ENCODE measurements at regions not wholly inside any gene's neighbourhood (a gene's known extent, or its start where the extent isn't known, plus 50 kb on each side); places are given as distances from the start of the nearest gene placed in this dataset.
A peak's percentile ranks its signal among the peaks of the same experiment; 100 is the strongest.

GRCh38 chr12:111025792-111026430 is 105.5 kb upstream of the MYL2 start:
- POLR2A ChIA-PET: no interaction called here
- no peak for DNase-seq (ENCODE audit: extremely low spot score)
- CTCF ChIA-PET: interaction anchor here (1.0 to 1.4 kb wide), 3 partner anchors 12 to 150 kb away, joined by 3 to 4 read pairs (median 4); no protein-coding TSS in a partner anchor
- no peak for TF ChIP-seq CTCF (IDR thresholded peaks at IDR 0.05; ENCODE audit: control extremely low read depth, extremely low read depth, low read depth, missing control alignments)

- POLR2A ChIA-PET: no interaction called here
- DNase-seq (ENCODE audit: extremely low spot score): no peak
- CTCF ChIA-PET: interaction anchor here (1.0 to 3.4 kb wide), 4 partner anchors 13 to 275 kb away, joined by 3 to 24 read pairs (median 4); no protein-coding TSS in a partner anchor
- TF ChIP-seq CTCF (IDR thresholded peaks at IDR 0.05; ENCODE audit: control extremely low read depth, extremely low read depth, low read depth, missing control alignments): no peak
Observed at GRCh38 chr12:111025301-111025700, 104.9 kb upstream of the MYL2 start.

- peak; percentile 72 for TF ChIP-seq CTCF (IDR thresholded peaks at IDR 0.05; ENCODE audit: control extremely low read depth, extremely low read depth, low read depth, missing control alignments)
Observed at GRCh38 chr12:111024205-111024801, 103.9 kb upstream of the MYL2 start.

GRCh38 chr12:111022386-111022785 is 102.0 kb upstream of the MYL2 start:
- TF ChIP-seq CTCF (IDR thresholded peaks at IDR 0.05; ENCODE audit: control extremely low read depth, extremely low read depth, low read depth, missing control alignments): no peak

More at GRCh38 chr12:111024205-111024801, 103.9 kb upstream of the MYL2 start:
- ChIA-PET CTCF (interaction anchor here (0.8 to 3.4 kb wide), 9 partner anchors 12 to 276 kb away, joined by 3 to 24 read pairs (median 4); no protein-coding TSS in a partner anchor), POLR2A (no interaction called here)
- DNase-seq (ENCODE audit: extremely low spot score): peak; percentile 78

GRCh38 chr12:111014547-111014946 is 94.2 kb upstream of the MYL2 start:
- ChIA-PET POLR2A (no interaction called here), CTCF (no interaction called here)
- DNase-seq (ENCODE audit: extremely low spot score): no peak
- no peak for TF ChIP-seq CTCF (IDR thresholded peaks at IDR 0.05; ENCODE audit: control extremely low read depth, extremely low read depth, low read depth, missing control alignments)

More at GRCh38 chr12:111022386-111022785, 102.0 kb upstream of the MYL2 start:
- DNase-seq (ENCODE audit: extremely low spot score): no peak
- ChIA-PET CTCF (interaction anchor here (0.8 to 3.4 kb wide), 8 partner anchors 10 to 278 kb away, joined by 3 to 24 read pairs (median 6); no protein-coding TSS in a partner anchor), POLR2A (no interaction called here)

- no peak for TF ChIP-seq CTCF (IDR thresholded peaks at IDR 0.05; ENCODE audit: control extremely low read depth, extremely low read depth, low read depth, missing control alignments)
- CTCF ChIA-PET: interaction anchor here (1.6 kb wide), 1 partner anchor 11 kb away, joined by 5 read pairs; no protein-coding TSS in a partner anchor
- no peak for DNase-seq (ENCODE audit: extremely low spot score)
Observed at GRCh38 chr12:111012918-111013317, 92.5 kb upstream of the MYL2 start.

More at GRCh38 chr12:111012918-111013317, 92.5 kb upstream of the MYL2 start:
- POLR2A ChIA-PET: no interaction called here

All from GM10248 (cell line).